HepG2 (cell line): ENCODE measurements at regions not wholly inside any gene's neighbourhood (a gene's known extent, or its start where the extent isn't known, plus 50 kb on each side); places are given as distances from the start of the nearest gene placed in this dataset.

Experiments
- CTCF ChIP-seq: sonication (generic); formaldehyde crosslinking; IDR thresholded peaks from 2 replicates; pipeline ENCODE4 v1.5.0; 2020; ENCODE audit warnings: mild to moderate bottlenecking, missing genetic modification reagents, moderate library complexity
- FOXC1 ChIP-seq: sonication (generic); formaldehyde crosslinking; IDR thresholded peaks from 2 replicates; pipeline ENCODE4 v1.8.0; 2022; ENCODE audit warnings: mild to moderate bottlenecking, missing genetic modification reagents, borderline replicate concordance
- MEIS2 ChIP-seq: sonication (generic); formaldehyde crosslinking; IDR thresholded peaks from 2 replicates; pipeline ENCODE4 v1.9.0; 2021; ENCODE audit warnings: mild to moderate bottlenecking, missing genetic modification reagents
- MXD1 ChIP-seq: sonication (generic); formaldehyde crosslinking; IDR thresholded peaks from 2 replicates; pipeline ENCODE4 v1.4.0; 2020; ENCODE audit warnings: mild to moderate bottlenecking, missing genetic modification reagents
- U2AF2 ChIP-seq: fragments of 200-400 bp; formaldehyde crosslinking; IDR thresholded peaks from 2 replicates; pipeline ENCODE4 v1.6.1; 2017; ENCODE audit warnings: low read depth, mild to moderate bottlenecking, low read length
- ZBTB37 ChIP-seq: sonication (generic); formaldehyde crosslinking; IDR thresholded peaks from 2 replicates; pipeline ENCODE4 v1.4.0; 2020; ENCODE audit warnings: mild to moderate bottlenecking, missing genetic modification reagents
- ZNF580 ChIP-seq: IDR thresholded peaks from 2 replicates; pipeline ENCODE4 v1.6.1; 2016; ENCODE audit warnings: low read depth, borderline replicate concordance

GRCh38 chr10:28082885-28083284 is 84.0 kb upstream of the ODAD2 start:
- TF ChIP-seq MEIS2 (CRISPR knock-in tag) (no peak), MXD1 (CRISPR knock-in tag) (no peak), CTCF (CRISPR knock-in tag) (no peak), ZNF580 (CRISPR knock-in tag) (no peak), FOXC1 (CRISPR knock-in tag) (no peak), ZBTB37 (CRISPR knock-in tag) (no peak), U2AF2 (no peak)
